Astrocyte (in vitro differentiated cells and primary cell): ENCODE measurements at regions not wholly inside any gene's neighbourhood (a gene's known extent, or its start where the extent isn't known, plus 50 kb on each side); places are given as distances from the start of the nearest gene placed in this dataset.
A peak's percentile ranks its signal among the peaks of the same experiment; 100 is the strongest.
"Not testable (repeated sequence)": the region's sequence is repeated elsewhere in the genome, so short reads cannot be mapped to it uniquely, and the experiment has no call there.

Experiments used
- DNase-seq: peaks from one replicate; pipeline ENCODE4 v3.0.0-alpha.2; 2010; ENCODE audit warnings: low read depth
- FAIRE-seq: peaks from 2 replicates; lab custom pipeline; 2011; peaks lifted over from hg19 to GRCh38; lab: Jason Lieb, UNC
- H2AFZ ChIP-seq: 2 replicates; pipeline ENCODE4 v1.6.0; 2012; ENCODE audit warnings: low read depth, low read length, inconsistent platforms
- H3K27ac ChIP-seq: 2 replicates; pipeline ENCODE4 v1.5.1; 2011; ENCODE audit warnings: low read depth, low read length, inconsistent platforms
- H3K27me3 ChIP-seq: 2 replicates; pipeline ENCODE4 v1.6.0; 2011; ENCODE audit warnings: low read length, inconsistent platforms; ENCODE audit not compliant: insufficient read depth
- H3K36me3 ChIP-seq: 2 replicates; pipeline ENCODE4 v1.5.1; 2011; ENCODE audit warnings: low read length, inconsistent platforms; ENCODE audit not compliant: insufficient read depth
- H3K4me1 ChIP-seq: 2 replicates; pipeline ENCODE4 v1.5.1; 2011; ENCODE audit warnings: low read length, inconsistent platforms; ENCODE audit not compliant: insufficient read depth
- H3K4me2 ChIP-seq: 2 replicates; pipeline ENCODE4 v1.6.0; 2012; ENCODE audit warnings: low read length, inconsistent platforms
- H3K4me3 ChIP-seq: 2 replicates; pipeline ENCODE4 v1.5.1; 2011; ENCODE audit warnings: low read depth, mild to moderate bottlenecking, low read length, inconsistent platforms; ENCODE audit not compliant: insufficient read depth
- H3K79me2 ChIP-seq: 2 replicates; pipeline ENCODE4 v1.6.0; 2012; ENCODE audit warnings: mild to moderate bottlenecking, low read length, inconsistent platforms; ENCODE audit not compliant: insufficient read depth
- H3K9ac ChIP-seq: 2 replicates; pipeline ENCODE4 v1.6.0; 2012; ENCODE audit warnings: mild to moderate bottlenecking, low read length, inconsistent platforms
- H3K9me3 ChIP-seq: 2 replicates; pipeline ENCODE4 v1.5.1; 2012; ENCODE audit warnings: low read depth, mild to moderate bottlenecking, low read length, inconsistent platforms; ENCODE audit not compliant: insufficient read depth
- H4K20me1 ChIP-seq: 2 replicates; pipeline ENCODE4 v1.6.0; 2012; ENCODE audit warnings: low read length, inconsistent platforms; ENCODE audit not compliant: insufficient read depth
- H3K27ac Mint-ChIP-seq: one replicate; pipeline ENCODE4 v1.8.0; 2021; ENCODE audit warnings: mild to moderate bottlenecking, mixed read lengths; ENCODE audit not compliant: unreplicated experiment
- H3K27me3 Mint-ChIP-seq: one replicate; pipeline ENCODE4 v1.8.0; 2021; ENCODE audit warnings: low read depth, mixed read lengths; ENCODE audit not compliant: unreplicated experiment
- H3K36me3 Mint-ChIP-seq: one replicate; pipeline ENCODE4 v1.8.0; 2021; ENCODE audit warnings: low read depth, mixed read lengths; ENCODE audit not compliant: unreplicated experiment
- H3K4me1 Mint-ChIP-seq: one replicate; pipeline ENCODE4 v1.8.0; 2021; ENCODE audit warnings: low read depth, mixed read lengths; ENCODE audit not compliant: unreplicated experiment
- H3K4me3 Mint-ChIP-seq: one replicate; pipeline ENCODE4 v1.8.0; 2021; ENCODE audit warnings: mild to moderate bottlenecking, moderate library complexity, mixed read lengths; ENCODE audit not compliant: unreplicated experiment
- H3K9me3 Mint-ChIP-seq: one replicate; pipeline ENCODE4 v1.8.0; 2021; ENCODE audit warnings: mild to moderate bottlenecking, mixed read lengths; ENCODE audit not compliant: unreplicated experiment
- EZH2 ChIP-seq: IDR thresholded peaks from 2 replicates; pipeline ENCODE4 v1.6.1; 2012; ENCODE audit warnings: mild to moderate bottlenecking, low read length, inconsistent platforms; ENCODE audit not compliant: insufficient read depth
- TF ChIP-seq, protein P1 (sequence below): IDR thresholded peaks from 2 replicates; pipeline ENCODE4 v1.5.1; 2011; ENCODE audit warnings: low read depth, mild to moderate bottlenecking, inconsistent platforms, low read length, moderate library complexity; ENCODE audit not compliant: insufficient read depth

DNA sequence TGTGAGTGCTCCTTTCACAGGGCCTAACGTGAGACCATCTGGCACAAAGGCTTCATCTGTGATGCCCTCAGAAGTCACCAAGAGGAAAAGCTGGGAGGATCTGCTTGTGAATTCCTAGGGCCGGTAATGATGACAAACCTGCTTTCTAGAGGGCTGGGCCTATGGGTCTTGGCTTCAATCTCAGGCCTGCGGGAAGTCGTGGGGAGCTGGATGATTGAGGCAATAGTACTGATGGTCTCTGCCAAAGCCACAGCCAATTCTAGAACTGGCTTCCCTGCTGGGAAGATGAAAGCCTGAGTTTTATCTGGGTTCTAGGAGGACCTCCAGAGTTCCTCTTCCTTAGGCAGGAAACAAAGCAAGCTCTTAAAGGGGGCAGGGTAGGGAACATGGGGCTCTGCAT lies 102.7 kb downstream of the TMEM215 start:
- no peaks in the 10 kb centered on the region for H3K36me3 ChIP-seq
- no peaks in the 10 kb centered on the region for H3K27me3 Mint-ChIP-seq
- H3K4me3 Mint-ChIP-seq, result no peak overlapping the region
- no peak overlapping the region for H3K4me3 ChIP-seq
- H3K9me3 ChIP-seq, result no peaks in the 10 kb centered on the region
- H3K27ac Mint-ChIP-seq, result no peak overlapping the region
- H3K4me1 ChIP-seq, result no peaks in the 10 kb centered on the region
- no peak overlapping the region for H3K27ac ChIP-seq
- no peaks in the 10 kb centered on the region for H4K20me1 ChIP-seq
- DNase-seq (no peak), FAIRE-seq (no peak)
- H3K36me3 Mint-ChIP-seq, result no peaks in the 10 kb centered on the region
- no peak overlapping the region for H3K4me2 ChIP-seq
- H3K9ac ChIP-seq, result no peak overlapping the region
- H3K27me3 ChIP-seq, result no peaks in the 10 kb centered on the region
- H3K9me3 Mint-ChIP-seq, result no peaks in the 10 kb centered on the region
- H3K79me2 ChIP-seq, result no peaks in the 10 kb centered on the region
- no peaks in the 10 kb centered on the region for H3K4me1 Mint-ChIP-seq
- TF ChIP-seq EZH2, result no peak
- TF ChIP-seq, protein P1, sequence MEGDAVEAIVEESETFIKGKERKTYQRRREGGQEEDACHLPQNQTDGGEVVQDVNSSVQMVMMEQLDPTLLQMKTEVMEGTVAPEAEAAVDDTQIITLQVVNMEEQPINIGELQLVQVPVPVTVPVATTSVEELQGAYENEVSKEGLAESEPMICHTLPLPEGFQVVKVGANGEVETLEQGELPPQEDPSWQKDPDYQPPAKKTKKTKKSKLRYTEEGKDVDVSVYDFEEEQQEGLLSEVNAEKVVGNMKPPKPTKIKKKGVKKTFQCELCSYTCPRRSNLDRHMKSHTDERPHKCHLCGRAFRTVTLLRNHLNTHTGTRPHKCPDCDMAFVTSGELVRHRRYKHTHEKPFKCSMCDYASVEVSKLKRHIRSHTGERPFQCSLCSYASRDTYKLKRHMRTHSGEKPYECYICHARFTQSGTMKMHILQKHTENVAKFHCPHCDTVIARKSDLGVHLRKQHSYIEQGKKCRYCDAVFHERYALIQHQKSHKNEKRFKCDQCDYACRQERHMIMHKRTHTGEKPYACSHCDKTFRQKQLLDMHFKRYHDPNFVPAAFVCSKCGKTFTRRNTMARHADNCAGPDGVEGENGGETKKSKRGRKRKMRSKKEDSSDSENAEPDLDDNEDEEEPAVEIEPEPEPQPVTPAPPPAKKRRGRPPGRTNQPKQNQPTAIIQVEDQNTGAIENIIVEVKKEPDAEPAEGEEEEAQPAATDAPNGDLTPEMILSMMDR, result no peak
- no peak overlapping the region for H2AFZ ChIP-seq

DNA sequence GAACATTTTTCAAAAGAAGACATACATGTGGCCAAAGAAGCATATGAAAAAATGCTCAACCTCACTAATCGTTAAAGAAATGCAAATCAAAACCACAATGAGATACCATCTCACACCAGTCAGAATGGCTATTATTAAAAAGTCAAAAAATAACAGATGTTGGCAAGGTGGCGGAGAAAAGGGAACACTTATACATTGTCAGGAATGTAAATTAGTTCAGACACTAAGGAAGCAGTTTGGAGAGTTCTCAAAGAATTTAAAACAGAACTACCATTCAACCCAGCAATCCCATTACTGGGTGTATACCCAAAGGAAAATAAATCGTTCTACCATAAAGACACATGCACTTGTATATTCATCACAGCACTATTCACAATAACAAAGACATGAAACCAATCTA lies 106.9 kb downstream of the APTX start:
- not testable (repeated sequence) for H3K36me3 Mint-ChIP-seq, H3K4me3 ChIP-seq, H3K27me3 Mint-ChIP-seq, H3K4me1 Mint-ChIP-seq, H3K9me3 ChIP-seq, H4K20me1 ChIP-seq, H3K4me1 ChIP-seq, H3K79me2 ChIP-seq, H3K36me3 ChIP-seq, H3K9ac ChIP-seq, FAIRE-seq, H3K27ac ChIP-seq, H3K4me3 Mint-ChIP-seq, H3K4me2 ChIP-seq, H3K27ac Mint-ChIP-seq, H3K9me3 Mint-ChIP-seq, H2AFZ ChIP-seq, H3K27me3 ChIP-seq
- peak; percentile 9 for DNase-seq

DNA sequence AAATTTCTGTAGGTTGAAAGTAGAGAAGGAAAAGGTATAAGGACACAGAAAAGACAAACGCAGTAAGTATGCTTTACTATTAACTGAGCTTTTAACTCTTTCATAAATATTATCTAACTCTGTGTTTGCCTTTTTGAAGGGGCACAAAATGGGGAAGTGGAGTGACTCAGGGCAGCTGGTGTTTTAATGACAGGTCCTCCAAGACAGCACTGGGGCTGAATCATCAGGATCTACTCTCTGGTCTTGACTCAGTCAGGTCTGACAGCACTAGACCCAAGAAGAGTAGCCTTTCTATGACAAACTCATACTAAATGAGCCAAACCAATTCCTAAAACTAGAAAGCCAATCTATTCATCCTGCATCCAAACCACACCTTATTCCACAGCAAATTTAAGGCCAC lies 102.2 kb downstream of the APTX start:
- Histone ChIP-seq H3K9ac (no peak overlapping the region), H3K27me3 (no peaks in the 10 kb centered on the region), H3K4me1 (no peaks in the 10 kb centered on the region), H3K79me2 (no peaks in the 10 kb centered on the region), H3K4me3 (no peak overlapping the region), H3K27ac (no peak overlapping the region), H2AFZ (no peak overlapping the region), H3K36me3 (no peaks in the 10 kb centered on the region), H3K9me3 (no peaks in the 10 kb centered on the region), H4K20me1 (no peaks in the 10 kb centered on the region), H3K4me2 (no peak overlapping the region)
- DNase-seq, result peak; percentile 36
- peaks cover 13% of the 10 kb centered on the region for H3K4me1 Mint-ChIP-seq
- FAIRE-seq, result no peak
- H3K9me3 Mint-ChIP-seq, result peaks cover 7% of the 10 kb centered on the region
- H3K27me3 Mint-ChIP-seq, result no peaks in the 10 kb centered on the region
- no peak overlapping the region for H3K27ac Mint-ChIP-seq
- H3K36me3 Mint-ChIP-seq, result no peaks in the 10 kb centered on the region
- TF ChIP-seq, protein P1, result no peak
- TF ChIP-seq EZH2, result no peak
- no peak overlapping the region for H3K4me3 Mint-ChIP-seq
